Stimulated activated CD8-positive, alpha-beta memory T cell treated with anti-CD3 and anti-CD28 coated beads, Interleukin-2, amount 100 ng/mL, for 1 hour (primary cell): ENCODE measurements at regions not wholly inside any gene's neighbourhood (a gene's known extent, or its start where the extent isn't known, plus 50 kb on each side); places are given as distances from the start of the nearest gene placed in this dataset.
"Not testable (repeated sequence)": the region's sequence is repeated elsewhere in the genome, so short reads cannot be mapped to it uniquely, and the experiment has no call there.

Experiments
- DNase-seq, 2 donors: peaks; one replicate each; pipeline ENCODE4 v3.0.0-alpha.2; 2020; ENCODE audit warnings: low read depth in 2 of 2

DNA sequence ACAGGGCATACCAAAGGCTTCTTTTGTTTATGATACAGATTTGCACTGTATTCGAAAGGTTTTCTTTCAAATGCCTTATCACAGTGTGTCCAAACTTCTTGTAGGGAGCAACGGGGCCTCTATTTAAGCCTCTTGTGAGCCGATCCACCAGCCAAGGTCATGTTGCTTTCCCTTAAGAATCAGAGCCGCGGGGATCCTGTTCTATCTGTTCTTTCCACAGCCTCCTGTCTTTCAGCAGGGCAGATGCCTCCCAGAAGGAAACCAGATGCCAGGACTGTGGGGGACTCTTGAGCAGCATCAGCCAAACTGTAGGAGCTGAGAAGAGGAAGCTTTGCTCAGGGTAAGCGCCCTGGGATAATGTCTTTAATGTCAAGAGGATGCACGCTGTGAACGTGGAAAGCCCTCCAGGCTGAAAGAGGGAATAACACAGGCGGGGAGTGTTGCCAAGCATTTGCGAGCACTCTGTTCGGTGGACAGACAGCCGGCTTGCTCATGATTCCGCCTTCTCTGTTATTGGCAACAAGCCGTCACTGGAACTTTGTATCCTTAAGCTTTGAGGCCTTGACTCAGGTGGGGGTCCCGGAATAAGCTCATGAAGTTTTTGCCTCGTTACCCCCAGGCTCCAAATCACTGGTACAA is 279.8 kb upstream of the FRG1 start:
- DNase-seq, result no peak

- DNase-seq, result no peak
These were observed 275.9 kb upstream of the FRG1 start for GRCh38 chr4:189664693-189665250.

DNA sequence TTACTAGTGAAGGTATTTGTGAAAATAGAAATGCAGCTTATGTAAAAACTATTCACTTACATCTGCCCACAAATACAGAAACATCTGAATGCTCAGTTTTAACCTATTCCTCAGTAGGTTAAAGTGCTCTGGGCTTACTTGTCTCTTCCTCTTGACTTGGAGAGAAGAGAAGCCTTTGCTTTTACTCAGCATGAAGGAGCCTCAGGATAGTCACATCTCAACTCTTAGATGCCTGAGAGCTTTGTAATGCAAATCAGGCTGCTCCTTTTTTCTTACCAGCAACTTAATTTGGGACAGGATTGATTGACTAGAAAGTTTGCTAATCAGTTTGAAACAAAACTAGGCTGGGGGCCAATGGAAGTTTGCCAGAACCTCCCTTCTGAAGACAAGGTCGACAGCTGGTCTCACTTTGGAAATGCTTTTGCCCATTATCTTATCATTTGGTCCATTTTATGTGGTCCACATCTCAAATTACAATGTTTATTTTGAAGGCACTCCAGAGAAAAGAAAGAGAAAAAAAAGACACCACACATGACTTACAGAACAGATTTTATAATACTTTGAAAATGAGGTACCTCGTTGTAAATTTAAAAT is 274.9 kb upstream of the FRG1 start:
- DNase-seq, result not testable (repeated sequence)

GRCh38 chr4:189667386-189667785 is 273.3 kb upstream of the FRG1 start:
- not testable (repeated sequence) for DNase-seq

DNA sequence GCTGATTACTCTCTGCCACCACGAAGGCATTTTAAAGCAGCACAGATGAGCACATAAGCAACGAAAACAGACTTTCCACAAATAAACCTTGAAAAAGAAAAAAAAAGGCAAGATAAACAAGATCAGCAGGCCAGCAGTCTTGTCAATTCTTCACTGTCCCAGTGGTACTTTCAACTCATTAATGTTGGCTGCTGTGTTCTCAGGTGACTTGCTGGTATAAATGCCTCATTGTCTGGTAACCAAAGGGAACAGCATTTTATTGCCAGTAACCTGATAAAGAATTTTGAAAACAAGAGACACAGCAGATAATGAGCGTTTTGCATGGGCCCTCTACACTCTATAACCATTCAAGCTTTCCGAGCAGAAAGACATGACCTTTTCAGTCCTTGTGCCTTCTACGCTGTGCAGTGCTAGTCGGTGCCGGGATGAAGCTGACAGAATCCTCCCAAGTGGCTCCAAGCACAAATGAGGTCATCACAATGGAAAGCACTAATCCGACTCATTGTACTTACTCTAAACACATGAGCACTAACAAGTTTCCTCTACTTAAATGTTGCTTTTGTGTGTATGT is 242.9 kb upstream of the FRG1 start:
- not testable (repeated sequence) for DNase-seq

DNA sequence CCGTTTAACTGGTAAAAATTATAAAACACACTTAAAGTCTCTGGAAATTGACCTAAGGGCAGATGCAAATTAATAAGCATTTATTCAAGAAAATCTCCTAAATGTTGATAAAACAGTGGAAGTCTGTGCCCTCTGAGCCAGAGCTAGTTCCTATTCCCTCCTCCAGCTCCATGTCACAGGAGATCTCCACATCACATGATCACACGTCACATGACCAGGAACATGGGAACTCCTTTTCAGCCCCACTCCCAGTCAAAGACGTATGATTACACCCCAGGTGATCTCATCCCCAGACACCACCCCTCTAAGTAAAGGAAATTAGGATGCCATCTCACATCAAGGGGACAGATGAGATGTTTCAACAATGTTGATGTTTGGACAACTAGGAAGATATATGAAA is 237.7 kb upstream of the FRG1 start:
- not testable (repeated sequence) for DNase-seq

DNA sequence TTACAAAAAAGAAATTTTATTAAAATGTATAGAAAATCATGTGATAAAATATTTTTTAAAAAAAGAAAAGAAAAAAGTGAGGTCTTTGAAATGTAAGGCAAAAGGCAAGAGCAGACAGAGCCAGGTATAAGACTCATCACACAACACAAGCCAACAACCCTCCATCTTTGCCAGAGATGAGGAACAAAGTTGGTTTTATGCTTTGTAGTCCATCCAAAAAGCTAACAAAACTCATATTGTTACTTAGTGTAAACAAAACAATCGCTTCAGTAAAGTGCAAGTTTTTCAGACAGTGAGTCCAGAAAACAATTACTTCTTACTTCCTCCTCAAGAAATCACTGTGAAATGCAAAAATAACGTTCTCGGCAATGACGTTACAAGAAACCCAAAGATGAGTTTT is 233.9 kb upstream of the FRG1 start:
- not testable (repeated sequence) for DNase-seq

DNA sequence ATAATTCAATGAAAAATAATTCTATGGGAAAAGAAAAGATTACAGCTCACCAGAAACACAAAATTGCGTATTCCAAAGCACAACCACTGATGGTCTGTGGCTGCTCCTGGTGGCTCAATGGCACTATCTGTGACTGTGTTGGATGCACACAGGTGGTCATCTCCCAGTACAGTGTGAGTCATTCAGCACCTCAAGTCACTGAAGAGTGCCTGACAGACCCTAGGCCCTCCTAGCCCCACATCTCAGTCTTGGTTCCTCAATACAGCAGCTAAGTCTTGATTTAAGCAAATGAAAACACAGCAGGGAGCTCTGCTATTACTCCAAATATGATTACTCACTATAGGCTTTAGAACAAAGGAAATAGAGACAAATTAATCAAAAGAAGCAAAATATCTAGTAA is 233.4 kb upstream of the FRG1 start:
- not testable (repeated sequence) for DNase-seq

DNA sequence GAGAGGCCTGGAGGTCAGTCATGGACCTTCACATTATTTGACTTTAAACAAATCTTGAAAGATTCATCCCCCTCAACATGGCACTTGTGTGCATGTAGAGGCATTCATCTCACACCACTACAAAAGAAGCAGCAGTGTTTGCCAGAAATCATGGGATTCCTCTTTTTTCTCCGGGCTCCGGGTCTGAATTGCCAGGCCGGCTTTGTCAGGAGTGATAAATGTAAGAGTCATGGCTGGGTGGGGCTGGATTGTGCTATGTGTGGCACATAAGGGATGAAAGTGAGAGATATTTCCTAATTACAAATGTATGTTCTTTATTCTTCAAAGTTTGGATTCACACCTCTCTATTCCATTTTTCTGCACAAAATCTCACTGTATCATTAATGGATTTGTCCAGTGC is 228.7 kb upstream of the FRG1 start:
- not testable (repeated sequence) for DNase-seq

GRCh38 chr4:189721016-189721993 is 219.4 kb upstream of the FRG1 start:
- not testable (repeated sequence) for DNase-seq

- not testable (repeated sequence) for DNase-seq
These were observed 218.2 kb upstream of the FRG1 start for GRCh38 chr4:189722324-189723003.

GRCh38 chr4:189727982-189728638 is 212.6 kb upstream of the FRG1 start:
- DNase-seq, result not testable (repeated sequence)

DNA sequence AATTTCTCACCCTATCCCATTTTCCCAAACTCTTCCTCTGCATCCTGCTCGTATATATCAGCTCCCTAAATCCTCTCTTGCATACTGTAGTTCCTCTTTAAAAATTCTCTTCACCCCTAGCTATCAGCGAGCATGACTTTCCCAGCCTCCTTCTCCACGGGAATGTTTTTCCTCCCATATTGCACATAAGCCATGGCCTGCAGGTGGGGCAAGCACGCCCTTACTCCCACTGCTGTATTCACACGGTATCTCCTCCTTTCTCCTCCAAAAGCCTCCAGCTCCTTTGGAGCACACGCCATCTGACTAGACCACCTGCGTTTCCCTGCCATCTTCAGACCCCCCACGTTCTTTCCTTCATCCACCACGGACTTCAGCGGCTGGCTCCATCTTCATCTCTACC is 208.7 kb upstream of the FRG1 start:
- DNase-seq, result not testable (repeated sequence)

- not testable (repeated sequence) for DNase-seq
These were observed 207.2 kb upstream of the FRG1 start for GRCh38 chr4:189733507-189733906.

GRCh38 chr4:189734648-189735267 is 205.9 kb upstream of the FRG1 start:
- DNase-seq, result not testable (repeated sequence)

GRCh38 chr4:189736656-189737055 is 204.0 kb upstream of the FRG1 start:
- DNase-seq, result not testable (repeated sequence)

DNA sequence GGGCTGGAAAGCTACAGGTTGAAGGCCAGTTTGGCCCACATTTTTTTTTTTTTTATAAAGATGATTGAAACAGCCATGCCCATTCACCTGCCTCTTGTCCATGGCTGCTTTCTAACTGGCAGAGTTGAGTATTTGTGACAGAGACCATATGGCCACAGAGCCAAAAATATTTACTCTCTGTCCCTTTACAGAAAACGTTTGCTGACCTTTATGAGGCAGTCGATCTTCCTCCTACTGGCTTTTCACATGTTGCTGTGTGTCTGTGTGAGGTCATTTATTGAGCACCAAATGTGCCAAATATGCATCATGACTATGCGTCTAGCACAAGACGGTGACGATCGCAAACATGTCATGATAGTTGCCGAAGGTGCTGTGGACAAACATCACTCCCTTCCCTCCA is 200.6 kb upstream of the FRG1 start:
- not testable (repeated sequence) for DNase-seq

- no peak for DNase-seq
These were observed 199.8 kb upstream of the FRG1 start for GRCh38 chr4:189740873-189741272.

- not testable (repeated sequence) for DNase-seq
These were observed 187.6 kb upstream of the FRG1 start for GRCh38 chr4:189753092-189753491.

GRCh38 chr4:189763583-189763982 is 177.1 kb upstream of the FRG1 start:
- no peak for DNase-seq
